Fibroblast of the aortic adventitia (primary cell): ENCODE measurements at regions not wholly inside any gene's neighbourhood (a gene's known extent, or its start where the extent isn't known, plus 50 kb on each side); places are given as distances from the start of the nearest gene placed in this dataset.
A peak's percentile ranks its signal among the peaks of the same experiment; 100 is the strongest.

Experiments used
- DNase-seq: peaks from one replicate; pipeline ENCODE4 v3.0.0-alpha.2; 2010; ENCODE audit warnings: low read depth
- H3K4me3 ChIP-seq: 2 replicates; pipeline ENCODE4 v1.5.1; 2011; ENCODE audit warnings: low read depth, mild to moderate bottlenecking, control low read depth, low read length, moderate library complexity
- TF ChIP-seq, protein P1 (sequence below): IDR thresholded peaks from 2 replicates; pipeline ENCODE4 v1.5.1; 2011; ENCODE audit warnings: mild to moderate bottlenecking, low read length, control low read depth, inconsistent platforms; ENCODE audit not compliant: insufficient read depth

DNA sequence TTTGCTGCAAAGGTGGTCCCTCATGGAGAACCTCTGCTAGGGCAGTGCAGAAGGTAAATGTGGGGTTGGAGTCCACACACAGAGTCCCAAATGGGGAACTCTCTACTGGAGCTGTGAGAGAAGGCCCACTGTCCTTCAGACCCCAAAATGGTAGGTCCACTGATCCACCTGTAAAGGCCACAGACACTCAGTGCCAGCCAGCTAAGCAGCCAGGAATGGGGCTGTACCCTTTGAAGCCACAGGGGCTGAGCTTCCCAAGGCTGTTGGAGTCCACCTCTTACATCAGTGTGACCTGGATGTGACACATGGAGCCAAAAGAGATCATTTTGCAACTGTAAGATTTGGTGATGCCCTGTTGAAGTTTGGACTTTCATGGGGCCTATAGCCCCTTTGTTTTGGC is 252.4 kb upstream of the GULP1 start:
- no peak for DNase-seq
- H3K4me3 ChIP-seq = no peak overlapping the region
- TF ChIP-seq, protein P1, sequence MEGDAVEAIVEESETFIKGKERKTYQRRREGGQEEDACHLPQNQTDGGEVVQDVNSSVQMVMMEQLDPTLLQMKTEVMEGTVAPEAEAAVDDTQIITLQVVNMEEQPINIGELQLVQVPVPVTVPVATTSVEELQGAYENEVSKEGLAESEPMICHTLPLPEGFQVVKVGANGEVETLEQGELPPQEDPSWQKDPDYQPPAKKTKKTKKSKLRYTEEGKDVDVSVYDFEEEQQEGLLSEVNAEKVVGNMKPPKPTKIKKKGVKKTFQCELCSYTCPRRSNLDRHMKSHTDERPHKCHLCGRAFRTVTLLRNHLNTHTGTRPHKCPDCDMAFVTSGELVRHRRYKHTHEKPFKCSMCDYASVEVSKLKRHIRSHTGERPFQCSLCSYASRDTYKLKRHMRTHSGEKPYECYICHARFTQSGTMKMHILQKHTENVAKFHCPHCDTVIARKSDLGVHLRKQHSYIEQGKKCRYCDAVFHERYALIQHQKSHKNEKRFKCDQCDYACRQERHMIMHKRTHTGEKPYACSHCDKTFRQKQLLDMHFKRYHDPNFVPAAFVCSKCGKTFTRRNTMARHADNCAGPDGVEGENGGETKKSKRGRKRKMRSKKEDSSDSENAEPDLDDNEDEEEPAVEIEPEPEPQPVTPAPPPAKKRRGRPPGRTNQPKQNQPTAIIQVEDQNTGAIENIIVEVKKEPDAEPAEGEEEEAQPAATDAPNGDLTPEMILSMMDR = no peak

DNA sequence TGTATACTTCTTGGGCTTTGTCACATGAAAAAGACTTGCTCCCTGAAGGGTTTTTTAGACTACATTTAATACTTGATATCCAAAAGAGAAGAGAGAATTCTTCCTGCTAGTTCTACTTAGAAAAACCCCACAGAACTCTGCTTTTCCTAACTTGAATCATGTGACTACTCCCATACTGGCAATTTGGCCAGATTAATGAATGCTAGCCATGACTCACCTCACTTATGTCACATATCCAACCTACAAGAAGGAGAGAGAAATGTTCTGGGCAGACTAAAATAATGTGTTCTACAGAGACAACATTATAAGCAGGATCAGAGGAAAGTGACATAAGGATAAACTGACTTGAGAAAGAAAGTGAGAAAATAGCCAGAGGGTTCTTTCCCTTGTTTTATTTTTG is 249.3 kb upstream of the GULP1 start:
- TF ChIP-seq, protein P1 = no peak
- peak; percentile 89 for DNase-seq
- no peak overlapping the region for H3K4me3 ChIP-seq

DNA sequence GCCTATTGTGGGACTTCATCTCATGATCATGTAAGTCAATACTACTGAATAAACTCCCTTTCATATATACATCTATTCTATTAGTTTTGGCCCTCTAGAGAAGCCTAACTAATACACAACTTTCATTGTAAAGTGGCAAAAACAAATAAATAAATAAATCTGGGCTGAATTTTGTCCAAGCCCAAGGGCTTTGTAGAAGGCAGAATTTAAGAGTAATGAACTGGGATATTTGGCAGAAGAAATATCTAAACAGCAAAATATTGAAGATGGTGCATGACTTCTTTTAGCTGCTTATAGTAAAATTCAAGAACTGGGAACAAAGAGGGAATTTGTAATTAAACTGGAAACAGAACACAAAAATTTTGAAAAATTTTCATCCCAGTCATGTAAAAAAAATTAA is 246.7 kb upstream of the GULP1 start:
- H3K4me3 ChIP-seq = no peak overlapping the region
- TF ChIP-seq, protein P1 = no peak

DNA sequence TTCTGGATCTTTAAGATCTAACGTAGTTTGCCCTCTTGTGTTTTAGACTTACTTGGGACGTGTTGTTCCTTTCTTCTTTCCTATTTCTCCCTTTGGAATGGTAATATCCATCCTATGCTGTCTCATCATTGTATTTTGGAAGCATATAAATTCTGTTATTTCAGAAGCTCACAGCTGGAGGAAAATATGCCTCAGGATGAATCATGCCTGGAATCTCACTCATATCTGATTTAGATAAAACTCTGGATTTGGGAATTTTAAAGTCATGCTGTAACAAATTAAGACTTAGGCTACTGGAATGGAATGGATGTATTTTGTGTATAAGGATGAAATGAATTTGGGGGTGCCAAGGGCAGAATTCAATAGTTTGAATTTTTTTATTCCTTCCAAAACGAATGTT is 245.2 kb upstream of the GULP1 start:
- TF ChIP-seq, protein P1 = no peak
- H3K4me3 ChIP-seq = no peak overlapping the region
- peak; percentile 85 for DNase-seq

More for the DNA sequence above, 246.7 kb upstream of the GULP1 start:
- DNase-seq = no peak

DNA sequence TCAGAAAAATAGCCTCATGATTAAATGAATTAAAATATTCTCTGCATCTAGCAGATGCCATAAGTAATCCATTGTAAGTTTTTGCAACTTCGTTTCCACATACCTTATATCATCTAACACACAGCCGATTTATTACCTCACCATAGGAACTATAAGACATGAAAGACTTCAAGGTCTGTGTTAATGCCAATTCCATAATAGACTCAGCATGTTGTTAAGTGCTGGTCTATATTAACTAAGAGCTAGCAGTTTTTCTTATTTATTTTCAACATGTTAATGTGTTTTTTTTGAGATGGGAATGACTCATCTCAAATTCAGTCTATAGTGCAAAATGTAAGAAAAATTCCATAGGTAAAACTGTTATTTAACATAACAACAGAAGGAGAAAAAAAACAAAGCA is 243.9 kb upstream of the GULP1 start:
- H3K4me3 ChIP-seq = no peak overlapping the region
- TF ChIP-seq, protein P1 = no peak
- DNase-seq = no peak

DNA sequence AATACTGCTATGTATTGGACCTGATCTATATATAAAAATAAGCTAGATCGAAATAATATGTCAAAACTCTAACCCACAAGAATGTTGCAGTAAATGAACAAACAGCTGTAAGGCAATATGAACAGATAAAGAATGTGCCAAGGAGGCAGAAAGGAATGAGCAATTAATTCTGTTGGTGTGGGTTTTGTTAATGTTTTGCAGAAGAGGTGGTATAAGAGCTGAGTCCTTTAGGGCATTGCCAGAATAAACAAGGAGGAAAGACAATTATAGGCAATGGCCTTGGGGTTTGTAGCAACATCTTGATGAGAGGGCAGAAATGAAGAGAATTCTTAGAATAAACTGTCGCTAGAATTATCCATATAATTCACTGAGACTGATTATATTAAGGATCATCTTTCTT is 240.9 kb upstream of the GULP1 start:
- peak; percentile 22 for DNase-seq
- TF ChIP-seq, protein P1 = no peak
- no peak overlapping the region for H3K4me3 ChIP-seq

DNA sequence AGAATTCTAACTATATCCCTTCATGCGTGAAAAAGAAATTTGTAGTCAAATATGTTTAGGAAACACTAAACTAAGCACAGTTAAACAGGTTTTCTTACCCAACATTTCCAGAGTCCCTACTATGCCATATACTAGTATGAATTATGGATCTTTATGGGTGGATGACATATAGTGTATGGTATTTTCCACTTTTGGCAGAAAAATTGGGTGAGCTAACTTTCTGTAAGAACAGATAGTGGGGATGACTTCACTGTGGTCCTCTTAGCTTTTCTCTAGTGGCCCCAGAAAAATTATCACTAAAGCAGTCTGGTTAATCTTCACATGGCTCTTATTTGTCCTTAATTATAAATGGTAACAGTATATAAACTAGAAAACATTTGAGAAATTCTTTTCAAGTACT is 240.0 kb upstream of the GULP1 start:
- peak; percentile 49 for DNase-seq
- no peak overlapping the region for H3K4me3 ChIP-seq
- TF ChIP-seq, protein P1 = no peak
